ENCODE measurements at regions not wholly inside any gene's neighbourhood (a gene's known extent, or its start where the extent isn't known, plus 50 kb on each side); places are given as distances from the start of the nearest gene placed in this dataset.

DNA sequence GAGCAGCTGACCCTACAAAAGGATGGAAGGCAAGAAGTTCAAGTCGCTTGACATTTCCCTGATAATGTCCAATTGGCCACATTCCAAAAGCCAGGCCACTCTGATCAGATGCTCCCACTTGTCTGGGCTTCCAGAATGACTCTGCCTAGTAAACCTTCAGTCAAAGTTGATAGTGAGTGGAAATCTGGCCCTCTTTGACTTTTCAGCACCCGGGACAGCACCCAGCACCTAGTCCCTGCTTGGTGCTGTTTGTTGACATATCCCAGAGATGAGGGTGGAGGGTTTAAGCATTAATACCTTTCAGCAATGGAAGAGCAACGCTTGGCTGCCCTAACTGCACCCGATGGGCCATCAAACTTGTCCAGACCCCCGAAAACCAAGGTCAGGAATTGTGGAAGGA lies 131.3 kb downstream of the AIPL1 start:
- peaks cover 0 to 16% (median 0%) of the 10 kb centered on the region in 4 donors for H3K9me3 ChIP-seq
- no peaks in the 10 kb centered on the region for H3K4me1 ChIP-seq
- no peak for DNase-seq (ENCODE audit: low spot score in 2 of 2)
- no peaks in the 10 kb centered on the region for H3K27me3 ChIP-seq
- no peak overlapping the region for H3K4me3 ChIP-seq
- H3K27ac ChIP-seq = no peak overlapping the region
- no peak for TF ChIP-seq EP300 (IDR thresholded peaks at IDR 0.05)
- TF ChIP-seq POLR2A (IDR thresholded peaks at IDR 0.05) = no peak
- TF ChIP-seq, protein P1, sequence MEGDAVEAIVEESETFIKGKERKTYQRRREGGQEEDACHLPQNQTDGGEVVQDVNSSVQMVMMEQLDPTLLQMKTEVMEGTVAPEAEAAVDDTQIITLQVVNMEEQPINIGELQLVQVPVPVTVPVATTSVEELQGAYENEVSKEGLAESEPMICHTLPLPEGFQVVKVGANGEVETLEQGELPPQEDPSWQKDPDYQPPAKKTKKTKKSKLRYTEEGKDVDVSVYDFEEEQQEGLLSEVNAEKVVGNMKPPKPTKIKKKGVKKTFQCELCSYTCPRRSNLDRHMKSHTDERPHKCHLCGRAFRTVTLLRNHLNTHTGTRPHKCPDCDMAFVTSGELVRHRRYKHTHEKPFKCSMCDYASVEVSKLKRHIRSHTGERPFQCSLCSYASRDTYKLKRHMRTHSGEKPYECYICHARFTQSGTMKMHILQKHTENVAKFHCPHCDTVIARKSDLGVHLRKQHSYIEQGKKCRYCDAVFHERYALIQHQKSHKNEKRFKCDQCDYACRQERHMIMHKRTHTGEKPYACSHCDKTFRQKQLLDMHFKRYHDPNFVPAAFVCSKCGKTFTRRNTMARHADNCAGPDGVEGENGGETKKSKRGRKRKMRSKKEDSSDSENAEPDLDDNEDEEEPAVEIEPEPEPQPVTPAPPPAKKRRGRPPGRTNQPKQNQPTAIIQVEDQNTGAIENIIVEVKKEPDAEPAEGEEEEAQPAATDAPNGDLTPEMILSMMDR (IDR thresholded peaks at IDR 0.05) = no peak
- H3K36me3 ChIP-seq = no peaks in the 10 kb centered on the region
- WGBS, 2 donors = 5 to 11% methylated on average over 5 of the region's 5 CpGs

GRCh38 chr17:6299275-6299674 lies 135.6 kb downstream of the AIPL1 start:
- 87 to 88% methylated on average over 6 of the region's 6 CpGs for WGBS, 2 donors
- Histone ChIP-seq H3K4me3 (no peak overlapping the region), H3K9me3 (peaks cover 0 to 11% (median 0%) of the 10 kb centered on the region in 4 donors), H3K27ac (no peak overlapping the region), H3K36me3 (no peaks in the 10 kb centered on the region), H3K27me3 (no peaks in the 10 kb centered on the region), H3K4me1 (no peaks in the 10 kb centered on the region)
- TF ChIP-seq, protein P1 (IDR thresholded peaks at IDR 0.05) = no peak
- no peak for TF ChIP-seq EP300 (IDR thresholded peaks at IDR 0.05)
- no peak for TF ChIP-seq POLR2A (IDR thresholded peaks at IDR 0.05)
- no peak for DNase-seq (ENCODE audit: low spot score in 2 of 2)

GRCh38 chr17:6297960-6298359 lies 137.0 kb downstream of the AIPL1 start:
- Histone ChIP-seq H3K4me1 (no peaks in the 10 kb centered on the region), H3K27ac (no peak overlapping the region), H3K36me3 (no peaks in the 10 kb centered on the region), H3K4me3 (no peak overlapping the region), H3K27me3 (no peaks in the 10 kb centered on the region), H3K9me3 (no peaks in the 10 kb centered on the region)
- WGBS, 2 donors = 69 to 79% methylated on average over 4 of the region's 4 CpGs
- no peak for TF ChIP-seq EP300 (IDR thresholded peaks at IDR 0.05)
- TF ChIP-seq POLR2A (IDR thresholded peaks at IDR 0.05) = no peak
- TF ChIP-seq, protein P1 (IDR thresholded peaks at IDR 0.05) = no peak
- DNase-seq (ENCODE audit: low spot score in 2 of 2) = no peak

GRCh38 chr17:6297119-6297518 lies 137.8 kb downstream of the AIPL1 start:
- Histone ChIP-seq H3K4me1 (no peaks in the 10 kb centered on the region), H3K4me3 (no peak overlapping the region), H3K27ac (no peak overlapping the region), H3K27me3 (no peaks in the 10 kb centered on the region), H3K9me3 (no peaks in the 10 kb centered on the region), H3K36me3 (no peaks in the 10 kb centered on the region)
- no peak for DNase-seq (ENCODE audit: low spot score in 2 of 2)
- TF ChIP-seq, protein P1 (IDR thresholded peaks at IDR 0.05) = no peak
- TF ChIP-seq EP300 (IDR thresholded peaks at IDR 0.05) = no peak
- no peak for TF ChIP-seq POLR2A (IDR thresholded peaks at IDR 0.05)
- WGBS, 2 donors = 93 to 94% methylated on average over 2 of the region's 2 CpGs

DNA sequence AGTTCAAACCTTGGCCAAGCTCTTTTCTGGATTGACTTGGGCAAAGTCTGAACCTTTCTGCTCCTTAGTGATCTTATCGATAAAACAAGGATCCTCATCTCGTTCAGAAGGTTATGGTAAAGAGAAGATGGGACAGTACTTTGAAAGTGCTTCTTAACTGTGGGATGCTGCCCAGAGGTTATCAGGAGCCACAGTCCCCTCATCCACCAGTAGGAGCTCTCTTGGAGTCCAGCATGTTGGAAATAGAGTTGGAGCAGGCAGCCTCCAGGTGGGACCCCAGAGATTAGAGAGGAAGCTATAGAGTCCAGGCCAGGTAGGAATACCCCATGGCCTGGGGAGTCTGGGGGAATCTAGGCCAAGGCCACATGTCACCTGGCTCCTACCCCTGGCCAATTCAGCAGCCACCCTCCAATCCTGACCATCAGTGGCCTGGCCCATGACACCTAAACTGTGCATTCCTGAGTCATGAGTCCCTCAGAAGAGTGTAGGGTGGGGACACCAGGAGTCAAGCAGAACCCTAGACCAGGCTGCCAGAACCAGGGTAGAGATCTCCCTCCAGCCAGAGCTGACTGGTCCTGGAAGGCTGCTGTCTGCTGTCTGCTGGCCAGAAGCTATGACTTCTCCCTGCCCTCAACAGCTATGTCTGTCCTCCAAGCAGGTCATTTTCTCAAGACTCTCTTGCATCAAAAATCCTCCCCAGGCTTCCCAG lies 144.3 kb downstream of the AIPL1 start:
- 77 to 93% methylated on average over 2 of the region's 2 CpGs for WGBS, 2 donors
- H3K4me3 ChIP-seq = no peak overlapping the region

More for the DNA sequence above, 144.3 kb downstream of the AIPL1 start:
- Histone ChIP-seq H3K9me3 (peaks cover 0 to 4% (median 0%) of the 10 kb centered on the region in 4 donors), H3K36me3 (no peaks in the 10 kb centered on the region), H3K27ac (no peak overlapping the region), H3K4me1 (no peaks in the 10 kb centered on the region), H3K27me3 (no peaks in the 10 kb centered on the region)
- TF ChIP-seq POLR2A (IDR thresholded peaks at IDR 0.05) (no peak), EP300 (IDR thresholded peaks at IDR 0.05) (no peak)
- TF ChIP-seq, protein P1 (IDR thresholded peaks at IDR 0.05) = no peak
- no peak for DNase-seq (ENCODE audit: low spot score in 2 of 2)
